HPDE6-E6E7 (cell line): ENCODE measurements at regions not wholly inside any gene's neighbourhood (a gene's known extent, or its start where the extent isn't known, plus 50 kb on each side); places are given as distances from the start of the nearest gene placed in this dataset.

ENCODE experiments used
- DNase-seq: peaks from one replicate; pipeline ENCODE4 v3.0.0; 2011; ENCODE audit warnings: missing footprints; ENCODE audit errors: extremely low spot score

DNA sequence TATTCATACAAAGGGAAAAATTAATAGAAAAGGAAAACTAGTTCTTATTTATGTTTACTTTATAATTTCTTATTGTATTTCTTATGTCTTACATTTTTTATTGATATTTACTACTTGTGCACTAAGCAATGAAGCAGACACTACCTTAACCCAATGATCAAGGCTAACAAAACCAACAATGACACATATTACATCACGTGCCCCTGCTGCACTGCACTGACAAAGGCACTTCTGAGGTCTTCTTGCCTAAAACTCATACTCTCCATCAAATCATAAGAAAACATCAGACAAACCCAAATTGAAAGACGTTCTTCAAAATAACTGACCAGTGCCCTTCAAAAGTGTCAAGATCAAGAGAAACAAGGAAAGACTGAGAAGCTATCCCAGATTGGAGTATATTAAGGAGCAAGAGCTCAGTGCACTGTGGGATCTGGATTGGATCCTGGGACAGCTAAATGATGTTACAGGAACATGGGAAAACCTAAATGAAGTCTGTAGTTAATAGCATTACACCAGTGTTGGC is 230.9 kb downstream of the AUH start:
- DNase-seq = no peak

- peak; percentile 78 for DNase-seq
These were observed 230.3 kb downstream of the AUH start for GRCh38 chr9:91131433-91131839.

DNA sequence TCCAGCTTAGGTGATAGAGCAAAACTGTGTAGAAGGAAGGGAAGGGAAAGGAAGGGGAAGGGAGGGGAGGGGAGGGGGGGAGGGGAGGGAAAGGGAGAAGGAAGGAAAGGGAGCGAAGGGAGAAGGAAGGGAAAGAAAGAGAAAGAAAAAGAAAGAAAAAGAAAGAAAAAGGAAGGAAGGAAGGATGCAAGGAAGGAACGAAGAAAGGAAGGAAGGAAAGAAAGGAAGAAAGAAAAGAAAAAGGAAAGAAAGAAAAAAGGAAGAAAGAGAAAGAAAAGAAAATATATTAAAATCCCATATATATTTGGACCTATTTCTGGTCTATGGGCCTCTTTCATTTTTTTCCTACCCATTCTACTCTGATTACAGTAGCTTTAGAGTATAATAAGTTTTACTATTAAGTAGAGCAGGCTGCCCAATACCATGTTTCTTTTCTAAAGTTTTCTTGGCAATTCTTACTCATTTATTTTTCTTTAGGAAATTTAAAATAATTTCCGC is 229.1 kb downstream of the AUH start:
- DNase-seq = no peak

- no peak for DNase-seq
These were observed 227.1 kb downstream of the AUH start for GRCh38 chr9:91134608-91135007.

- DNase-seq = no peak
These were observed 224.3 kb downstream of the AUH start for GRCh38 chr9:91137391-91137790.

GRCh38 chr9:91138760-91139159 is 223.0 kb downstream of the AUH start:
- DNase-seq = no peak

DNA sequence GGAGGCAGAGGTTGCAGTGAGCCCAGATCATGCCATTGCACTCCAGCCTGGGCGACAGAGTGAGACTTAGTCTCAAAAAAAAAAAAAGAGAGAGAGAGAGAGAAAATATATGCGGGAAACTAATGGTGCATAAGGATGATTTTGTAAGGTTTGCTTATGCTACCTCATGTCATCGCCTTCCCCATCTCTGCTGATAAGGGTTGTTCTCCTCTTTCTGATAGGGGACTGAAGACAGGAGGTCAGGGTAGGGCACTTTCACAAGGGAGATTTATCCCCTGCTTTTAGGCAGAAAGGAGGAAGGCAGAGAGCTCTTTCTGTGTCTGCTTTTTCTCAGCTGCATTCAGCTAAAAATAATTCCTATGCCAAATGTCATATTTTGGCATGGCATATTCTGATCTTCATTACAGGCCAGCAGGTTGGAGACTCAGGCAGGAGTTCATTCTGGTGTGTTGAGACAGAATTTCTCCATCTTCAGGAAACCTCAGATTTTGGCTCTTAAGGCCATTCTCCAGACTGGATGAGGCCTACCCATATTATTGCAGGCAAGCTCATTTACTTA is 220.2 kb downstream of the AUH start:
- DNase-seq = no peak

DNA sequence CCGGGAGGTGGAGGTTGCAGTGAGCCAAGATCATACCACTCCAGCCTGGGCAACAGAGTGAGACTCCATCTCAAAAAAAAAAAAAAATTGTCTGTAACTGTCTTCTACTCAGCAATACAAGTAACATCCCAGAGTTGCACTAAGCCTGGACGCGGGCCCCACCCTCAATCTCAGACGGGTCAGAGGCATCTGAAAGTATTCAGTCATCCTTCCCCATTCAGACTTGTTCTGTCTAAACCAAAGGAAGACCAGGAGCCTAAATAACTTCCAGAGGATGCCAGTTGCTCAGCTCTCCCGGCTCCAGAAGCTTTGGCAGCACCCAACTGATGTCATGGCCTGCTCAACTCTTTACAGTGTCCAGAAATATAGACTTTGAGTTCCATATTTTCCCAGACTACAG is 218.6 kb downstream of the AUH start:
- DNase-seq = no peak

DNA sequence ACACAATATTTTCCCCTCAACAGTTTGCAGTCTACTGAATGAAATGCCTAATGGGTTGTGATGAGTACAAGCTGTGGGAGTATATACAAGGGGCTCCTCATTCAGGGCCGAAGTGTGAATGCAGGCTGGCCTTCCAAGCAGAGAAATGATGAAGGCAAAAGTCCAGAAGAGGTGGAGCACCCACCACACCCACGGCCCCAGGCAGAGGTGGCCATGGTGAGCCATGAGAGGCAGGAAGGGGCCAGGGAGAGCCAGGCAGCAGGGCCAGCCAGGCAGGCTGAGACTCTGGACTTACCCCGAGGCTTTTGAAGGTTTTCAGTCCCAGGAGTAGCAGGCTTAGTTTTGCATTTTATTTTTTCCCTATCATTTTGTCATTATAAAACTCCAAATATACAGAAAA is 218.1 kb downstream of the AUH start:
- no peak for DNase-seq

DNA sequence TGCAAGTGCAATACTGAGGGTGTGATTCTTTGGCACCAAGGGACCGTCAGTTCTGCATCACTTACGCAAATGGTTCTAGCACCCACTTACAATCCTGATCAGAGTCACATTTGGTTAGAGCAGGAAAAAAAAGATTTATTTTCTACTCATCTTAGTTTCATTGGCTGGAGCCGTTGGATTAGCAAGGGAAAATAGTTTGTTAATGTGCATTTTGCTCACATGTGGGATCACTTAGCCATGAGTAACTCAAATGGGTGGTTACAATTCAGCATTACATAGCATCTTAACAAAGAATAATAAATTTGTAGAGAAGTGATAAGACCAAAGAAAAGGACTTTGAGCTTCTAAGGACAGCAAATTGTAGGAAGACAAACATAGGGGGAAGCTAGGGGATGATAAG is 216.9 kb downstream of the AUH start:
- no peak for DNase-seq

DNA sequence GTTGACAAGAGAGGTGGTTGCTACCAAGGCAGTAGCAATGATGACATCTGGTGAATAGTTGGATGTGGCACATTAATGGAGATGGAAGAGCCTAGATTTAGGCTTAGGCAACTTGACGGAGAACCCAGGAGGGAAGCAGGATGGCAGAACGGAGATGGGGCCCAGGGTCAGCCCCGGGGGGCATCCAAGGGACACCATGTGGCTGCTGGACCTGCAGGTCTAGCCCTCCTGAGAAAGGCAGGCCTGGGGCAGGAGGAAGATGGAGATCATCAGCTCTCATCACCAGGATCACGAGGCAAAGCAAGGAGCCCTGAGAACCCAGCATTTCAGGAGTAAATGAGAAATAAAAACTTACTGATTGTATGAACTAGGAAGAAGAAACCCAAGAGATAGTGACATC is 216.2 kb downstream of the AUH start:
- no peak for DNase-seq

DNA sequence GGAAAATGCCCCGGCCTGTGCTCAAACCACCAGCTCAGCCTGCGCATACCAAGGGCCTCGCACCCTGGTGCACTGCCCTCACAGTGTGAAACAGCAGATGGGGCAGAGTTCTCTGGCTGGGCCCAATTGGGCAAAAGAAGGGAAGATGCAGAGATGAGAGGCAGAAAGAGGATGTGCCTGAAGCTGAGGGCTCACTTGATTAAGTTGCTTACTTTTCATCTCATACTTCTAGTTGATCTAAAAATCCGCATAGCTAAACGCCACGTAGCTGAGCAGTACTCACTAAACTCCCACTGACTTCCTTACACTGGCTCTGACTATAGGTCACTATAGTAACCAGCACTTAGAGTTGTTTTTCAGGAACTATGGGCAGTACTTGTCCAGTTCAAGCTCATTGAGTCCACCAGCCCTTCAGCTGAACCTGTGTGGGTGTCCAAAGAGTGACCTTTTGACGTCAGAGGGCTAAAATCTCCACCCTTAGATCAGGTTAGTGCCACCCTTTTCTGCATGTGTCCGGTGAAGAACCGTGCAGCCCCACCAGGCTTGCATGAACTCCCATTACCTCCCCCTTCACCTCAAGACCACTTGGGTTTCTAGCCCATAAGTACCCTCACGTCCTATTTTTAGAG is 215.2 kb downstream of the AUH start:
- DNase-seq = no peak

GRCh38 chr9:91147079-91147708 is 214.5 kb downstream of the AUH start:
- DNase-seq = no peak

- DNase-seq = no peak
These were observed 213.4 kb downstream of the AUH start for GRCh38 chr9:91148306-91148705.

DNA sequence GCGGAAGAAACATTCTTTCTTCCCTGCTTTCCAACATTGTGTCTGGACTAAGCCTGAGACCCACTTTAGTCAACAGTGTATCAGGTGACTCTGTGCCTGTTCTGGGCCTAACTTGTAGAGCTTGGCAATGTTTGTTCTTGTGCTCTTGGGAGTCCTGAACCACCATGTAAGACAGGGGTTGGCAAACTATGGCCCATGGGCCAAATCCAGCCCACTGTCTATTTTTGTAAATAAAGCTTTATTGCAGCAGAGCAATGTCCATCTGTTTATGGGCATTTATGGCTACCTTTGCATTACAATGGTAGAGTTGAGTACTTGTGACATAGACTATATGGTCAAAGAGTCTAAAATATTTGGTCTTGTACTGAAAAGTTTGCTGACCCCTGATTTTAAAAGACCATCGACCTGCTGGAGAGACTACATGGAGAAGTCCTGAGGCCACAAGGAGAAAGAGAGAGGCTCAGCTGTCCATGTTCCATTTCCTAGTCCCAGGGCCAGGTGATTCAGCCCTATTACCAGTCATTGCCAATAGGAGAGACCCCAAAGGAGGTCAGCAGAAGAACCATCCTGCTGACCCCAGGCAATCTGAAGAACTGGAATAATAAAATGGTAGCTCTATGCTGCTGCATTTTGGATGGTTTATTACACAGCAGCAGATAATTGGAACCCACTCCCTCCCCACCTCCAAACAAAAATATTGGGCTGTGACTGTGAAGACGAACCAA is 211.3 kb downstream of the AUH start:
- no peak for DNase-seq

GRCh38 chr9:91150998-91151717 is 210.6 kb downstream of the AUH start:
- no peak for DNase-seq

GRCh38 chr9:91151718-91152095 is 210.0 kb downstream of the AUH start:
- no peak for DNase-seq

GRCh38 chr9:91154686-91155085 is 207.0 kb downstream of the AUH start:
- DNase-seq = no peak

GRCh38 chr9:91155181-91155580 is 206.5 kb downstream of the AUH start:
- DNase-seq = no peak

- no peak for DNase-seq
These were observed 205.9 kb downstream of the AUH start for GRCh38 chr9:91155746-91156376.

DNA sequence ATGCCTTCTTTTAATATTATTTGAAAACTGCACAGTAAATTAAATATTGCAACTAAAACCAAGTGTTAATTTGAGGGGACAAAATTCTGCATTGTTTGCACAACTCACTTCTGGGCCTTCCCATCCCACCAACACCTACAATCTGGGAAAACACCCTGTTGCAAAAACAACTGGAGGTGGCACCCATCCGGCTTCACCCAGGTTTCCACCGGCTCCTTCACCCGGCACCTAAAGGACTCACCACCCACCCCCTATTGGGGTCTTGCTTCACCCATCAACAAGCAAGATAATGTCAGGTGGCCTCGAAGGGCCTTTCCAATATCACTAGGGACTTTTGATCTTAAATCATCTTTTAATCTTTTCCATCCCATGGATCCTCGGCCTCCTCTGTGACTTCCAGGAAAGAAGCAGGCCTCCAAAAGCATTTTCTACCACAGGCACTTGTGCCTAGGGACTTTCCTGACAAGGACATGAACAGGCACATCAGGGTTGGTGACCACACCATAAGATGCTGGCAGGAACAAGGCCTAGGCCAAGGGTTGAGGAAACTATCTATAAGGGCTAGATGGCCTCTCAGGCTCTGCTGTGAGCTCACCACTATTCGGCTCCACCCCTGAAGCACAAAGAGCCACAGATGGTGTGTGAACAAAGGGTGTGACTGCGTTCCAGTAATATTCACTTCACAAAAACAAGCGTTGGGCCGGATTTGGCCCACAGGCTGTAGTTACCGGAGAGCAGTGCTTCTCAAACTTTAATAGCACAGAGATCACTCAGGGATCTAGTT is 205.1 kb downstream of the AUH start:
- no peak for DNase-seq
